IPS DF 19.7 (cell line): ENCODE measurements at regions not wholly inside any gene's neighbourhood (a gene's known extent, or its start where the extent isn't known, plus 50 kb on each side); places are given as distances from the start of the nearest gene placed in this dataset.

Experiments
- DNase-seq: peaks from one replicate; pipeline ENCODE4 v3.0.0-alpha.2; 2013; ENCODE audit warnings: low read depth, low spot score

DNA sequence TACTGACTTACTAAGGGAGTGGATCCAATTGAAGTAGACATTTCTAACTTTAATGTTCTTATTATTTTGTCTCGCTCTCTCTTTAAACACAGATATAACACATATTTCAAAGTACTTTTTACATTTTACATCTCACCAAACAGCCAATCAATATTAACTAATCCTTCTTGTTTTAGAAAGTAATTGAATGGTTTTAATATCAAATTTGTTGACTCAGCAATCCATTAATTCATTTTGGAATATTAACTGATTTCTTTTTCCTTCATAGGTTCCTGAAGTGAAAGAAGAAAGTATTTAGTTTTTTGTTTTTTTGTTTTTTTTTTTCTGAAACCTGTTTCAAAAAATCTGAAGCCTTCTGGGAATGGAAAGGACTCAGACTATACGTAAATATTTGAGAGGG is 62.3 kb upstream of the DPYD start:
- DNase-seq: no peak

DNA sequence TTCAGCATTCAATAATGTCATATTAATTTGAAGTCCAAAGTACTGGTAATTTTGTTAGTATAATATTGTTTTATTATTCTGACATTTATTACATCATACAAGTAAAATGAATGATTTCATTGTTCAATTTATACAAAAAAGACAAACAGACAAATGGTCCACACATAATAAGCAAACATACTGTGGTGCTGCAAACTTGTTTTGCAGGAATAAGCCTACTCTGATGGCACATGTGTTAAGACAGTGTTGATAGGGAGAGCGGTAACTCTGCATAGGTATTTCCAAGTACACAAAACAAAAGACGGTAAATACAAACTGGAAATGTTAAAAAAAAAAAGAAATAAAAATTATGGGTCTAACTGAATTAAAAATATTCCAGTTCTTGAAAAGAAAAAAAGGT is 59.7 kb upstream of the DPYD start:
- DNase-seq: no peak

DNA sequence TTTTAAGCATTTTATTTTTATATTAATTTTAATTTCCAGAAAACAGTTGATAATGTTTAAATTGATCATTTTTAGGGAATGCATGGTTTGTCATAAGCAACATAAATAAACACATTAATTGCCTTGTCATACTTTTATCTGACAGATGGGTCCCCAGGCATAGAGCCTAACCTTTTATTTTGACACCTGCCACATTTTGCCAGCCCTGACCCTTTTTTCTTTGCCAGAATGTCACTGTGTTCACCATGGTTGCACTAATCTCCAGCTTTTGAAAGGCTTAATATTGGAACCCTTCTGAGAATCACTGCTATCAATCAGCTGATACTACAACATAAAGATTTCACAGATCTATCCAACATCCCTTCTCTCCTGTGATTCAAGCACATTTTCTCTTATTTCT is 56.0 kb upstream of the DPYD start:
- DNase-seq: no peak
